NCI-H345 treated with DMSO at 0.1 percent for 48 hours (cell line): ENCODE measurements at regions not wholly inside any gene's neighbourhood (a gene's known extent, or its start where the extent isn't known, plus 50 kb on each side); places are given as distances from the start of the nearest gene placed in this dataset.
A peak's percentile ranks its signal among the peaks of the same experiment; 100 is the strongest.
"Not testable (repeated sequence)": the region's sequence is repeated elsewhere in the genome, so short reads cannot be mapped to it uniquely, and the experiment has no call there.

ENCODE experiments used
- DNase-seq: peaks from one replicate; lab custom pipeline; 2025; ENCODE audit not compliant: unreplicated experiment; lab: John Stamatoyannopoulos, UW

DNA sequence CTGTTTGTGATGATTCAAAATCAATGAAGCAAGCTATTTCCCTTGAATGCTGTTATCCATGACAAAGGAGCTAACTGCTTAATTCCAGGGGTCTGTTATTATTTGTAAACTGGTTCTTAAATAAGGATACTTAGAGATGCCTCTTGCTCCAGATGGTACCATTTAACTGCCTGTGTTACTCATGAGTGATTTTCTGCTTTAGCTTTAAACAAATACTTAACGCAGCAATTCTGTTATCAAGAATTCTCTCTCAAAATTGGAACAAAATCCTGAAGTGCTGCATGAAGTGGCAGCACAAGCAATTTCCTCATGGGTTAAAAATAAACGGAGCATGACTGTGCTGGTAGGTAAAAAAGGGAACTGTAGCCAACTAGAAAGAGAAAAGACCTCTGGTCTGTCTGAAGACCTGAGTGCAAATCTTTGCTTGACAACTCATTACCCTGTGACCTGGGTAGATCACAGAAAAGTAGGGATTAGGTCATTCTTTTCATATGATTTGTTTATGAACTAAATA is 62.5 kb upstream of the GBE1 start:
- peak; percentile 71 for DNase-seq

GRCh38 chr3:81823086-81823485 is 61.6 kb upstream of the GBE1 start:
- no peak for DNase-seq

DNA sequence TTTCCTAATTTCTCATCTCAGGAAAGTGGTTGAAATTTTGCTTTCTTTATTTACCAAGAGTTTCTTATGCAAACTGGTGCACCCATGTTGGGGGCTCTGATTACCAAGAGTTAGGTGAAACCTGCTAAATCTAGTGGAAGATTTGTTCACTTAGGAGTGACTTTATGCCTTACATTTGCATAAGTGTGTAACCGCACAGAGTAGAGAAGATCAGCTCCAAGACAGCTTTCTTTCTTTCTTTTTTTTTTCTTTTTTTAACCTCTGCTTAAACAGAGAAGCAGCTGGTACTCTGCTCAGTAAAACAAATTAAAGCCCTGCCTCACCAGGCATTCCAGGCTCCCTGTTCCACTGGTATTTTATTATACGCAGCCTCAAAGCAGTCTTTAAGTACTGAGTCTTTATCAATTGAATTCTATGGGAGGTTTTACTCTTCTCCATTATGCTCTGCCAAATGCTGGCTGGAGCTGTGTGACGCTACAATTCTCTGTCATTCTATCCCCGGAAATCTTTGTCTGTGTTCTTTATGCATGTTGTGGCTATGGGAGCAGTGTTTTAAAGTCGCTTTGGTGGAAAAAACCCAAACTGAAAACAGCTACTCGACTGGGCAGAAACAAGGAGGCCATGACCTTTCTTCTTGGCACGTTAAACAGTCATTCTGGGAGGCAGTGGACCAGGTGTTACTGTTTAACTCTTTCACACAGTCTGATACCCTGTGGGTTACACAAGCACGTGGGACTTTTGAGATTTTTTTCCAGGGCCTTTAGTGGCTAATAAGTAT is 55.2 kb upstream of the GBE1 start:
- DNase-seq = no peak

- DNase-seq = not testable (repeated sequence)
These were observed 50.7 kb upstream of the GBE1 start for GRCh38 chr3:81812098-81812497.
